Activated naive CD8-positive, alpha-beta T cell (primary cell): ENCODE measurements at regions not wholly inside any gene's neighbourhood (a gene's known extent, or its start where the extent isn't known, plus 50 kb on each side); places are given as distances from the start of the nearest gene placed in this dataset.
A peak's percentile ranks its signal among the peaks of the same experiment; 100 is the strongest.

Source experiments
- H3K27ac Mint-ChIP-seq: one replicate; pipeline ENCODE4 v1.8.0; 2021; ENCODE audit warnings: mixed read lengths
- H3K27me3 Mint-ChIP-seq: one replicate; pipeline ENCODE4 v1.8.0; 2021; ENCODE audit warnings: mixed read lengths
- H3K36me3 Mint-ChIP-seq: one replicate; pipeline ENCODE4 v1.8.0; 2021; ENCODE audit warnings: mixed read lengths
- H3K4me1 Mint-ChIP-seq: one replicate; pipeline ENCODE4 v1.8.0; 2021; ENCODE audit warnings: low read depth, mixed read lengths
- H3K4me3 Mint-ChIP-seq: one replicate; pipeline ENCODE4 v1.8.0; 2021; ENCODE audit warnings: mild to moderate bottlenecking, mixed read lengths
- H3K9me3 Mint-ChIP-seq: one replicate; pipeline ENCODE4 v1.8.0; 2021; ENCODE audit warnings: low read depth, mixed read lengths

DNA sequence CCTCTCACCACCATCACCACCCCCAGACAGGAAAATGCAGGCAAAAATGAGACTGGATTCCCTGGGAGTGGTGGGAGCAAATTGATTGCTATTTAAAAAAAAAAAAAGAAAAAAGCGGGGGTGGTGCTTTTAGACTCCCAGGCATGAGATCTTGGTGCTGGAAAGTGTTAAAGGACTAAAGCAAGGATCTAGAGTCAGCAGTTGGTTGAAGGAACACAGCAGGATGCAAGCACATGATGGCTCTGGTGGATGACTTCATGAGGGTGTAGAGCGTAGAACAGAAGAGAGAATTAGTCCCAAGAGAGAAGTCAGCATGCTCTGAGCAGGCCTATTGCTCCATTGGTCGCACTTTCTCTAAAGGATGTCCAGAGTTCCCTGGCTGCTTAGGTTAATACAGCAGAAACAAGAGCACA, 183.8 kb upstream of the HMGA2 start:
- peaks cover 5% of the 10 kb centered on the region for H3K27me3 Mint-ChIP-seq
- H3K36me3 Mint-ChIP-seq, result no peaks in the 10 kb centered on the region
- H3K27ac Mint-ChIP-seq, result no peak overlapping the region
- no peak overlapping the region for H3K4me3 Mint-ChIP-seq
- no peaks in the 10 kb centered on the region for H3K9me3 Mint-ChIP-seq
- H3K4me1 Mint-ChIP-seq, result no peaks in the 10 kb centered on the region

DNA sequence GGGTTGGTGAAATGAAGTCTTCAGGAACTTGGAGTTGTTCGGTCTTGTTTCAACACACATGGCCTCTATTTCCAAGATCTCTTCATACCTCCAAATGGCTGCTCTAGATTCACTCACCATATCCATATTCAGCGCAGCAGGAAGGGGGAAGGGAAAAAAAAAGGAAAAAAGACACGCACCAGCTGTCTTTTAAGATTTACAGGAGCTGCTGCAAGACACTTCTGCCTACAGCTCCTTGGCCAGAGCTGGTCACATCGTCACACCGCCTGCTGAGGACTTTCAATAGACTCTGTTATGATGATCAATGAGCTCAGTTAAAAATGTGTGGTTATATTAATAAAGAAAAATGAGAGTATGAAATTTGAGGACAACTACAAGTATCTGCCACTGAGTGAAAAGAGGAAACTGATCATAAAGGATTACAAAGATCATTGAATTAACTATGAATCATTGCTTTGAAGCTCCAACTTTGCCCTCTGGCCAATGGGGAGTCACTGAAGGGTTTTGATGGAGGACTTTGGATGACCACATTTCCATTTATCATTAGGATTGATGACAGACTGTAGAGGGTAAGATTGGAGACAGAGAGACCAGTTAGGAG, 182.1 kb upstream of the HMGA2 start:
- no peak overlapping the region for H3K27ac Mint-ChIP-seq
- H3K4me3 Mint-ChIP-seq, result no peak overlapping the region
- peaks cover 7% of the 10 kb centered on the region for H3K27me3 Mint-ChIP-seq
- no peaks in the 10 kb centered on the region for H3K36me3 Mint-ChIP-seq
- H3K4me1 Mint-ChIP-seq, result no peaks in the 10 kb centered on the region
- no peaks in the 10 kb centered on the region for H3K9me3 Mint-ChIP-seq

DNA sequence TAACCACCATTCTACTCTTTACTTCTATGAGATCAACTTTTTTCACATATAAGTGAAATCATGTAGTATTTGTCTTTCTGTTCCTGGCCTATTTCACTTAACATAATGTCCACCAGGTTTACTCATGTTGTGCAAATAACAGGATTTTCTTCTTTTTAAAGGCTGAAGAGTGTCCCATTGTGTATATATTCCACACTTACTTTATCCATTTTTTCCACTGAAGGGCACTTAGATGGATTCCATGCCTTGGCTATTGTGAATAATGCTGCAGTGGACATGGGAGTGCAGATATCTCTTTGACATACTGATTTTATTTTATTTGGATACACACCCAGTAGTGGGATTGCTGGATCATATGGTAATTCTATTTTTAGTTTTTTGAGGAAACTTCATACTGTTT, 181.1 kb upstream of the HMGA2 start:
- no peaks in the 10 kb centered on the region for H3K4me1 Mint-ChIP-seq
- H3K27me3 Mint-ChIP-seq, result peaks cover 7% of the 10 kb centered on the region

DNA sequence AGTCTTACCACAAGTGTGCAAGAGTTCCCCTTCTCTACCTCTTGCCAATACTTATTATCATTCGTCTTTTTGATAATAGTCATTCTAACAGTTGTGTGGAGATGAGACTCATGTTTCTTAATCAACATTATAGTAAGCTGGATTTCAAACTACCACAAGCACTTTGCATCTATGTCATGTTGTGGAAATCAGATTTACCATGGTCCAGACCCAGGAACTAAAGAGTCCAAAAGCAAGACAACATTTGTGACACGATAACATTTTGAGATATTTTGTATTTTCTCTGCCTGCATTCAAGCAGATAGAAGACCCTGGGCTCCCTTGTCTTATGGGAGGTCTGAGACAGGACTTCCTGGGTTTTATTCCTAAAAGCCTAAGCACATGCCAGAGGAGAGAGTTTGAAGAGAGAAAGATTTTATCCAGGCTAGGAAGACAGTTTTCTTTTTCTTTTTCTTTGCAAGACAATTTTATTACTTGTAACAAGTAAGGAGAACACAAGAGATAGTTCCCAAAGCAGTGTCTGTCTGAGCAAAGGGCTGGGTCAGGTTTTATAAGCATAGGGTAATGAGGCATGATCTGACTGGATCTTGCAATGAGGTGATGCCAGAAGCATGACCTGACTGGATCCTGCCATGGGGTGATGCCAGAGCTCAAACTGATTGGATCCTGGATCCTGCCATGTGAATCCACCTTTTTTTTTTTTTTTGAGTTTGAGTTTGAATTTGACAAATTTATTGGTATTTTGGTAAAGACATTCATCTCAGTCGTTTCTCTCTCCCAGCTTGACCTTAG, 180.5 kb upstream of the HMGA2 start:
- no peak overlapping the region for H3K4me3 Mint-ChIP-seq
- H3K36me3 Mint-ChIP-seq, result no peaks in the 10 kb centered on the region
- H3K4me1 Mint-ChIP-seq, result no peaks in the 10 kb centered on the region
- no peaks in the 10 kb centered on the region for H3K9me3 Mint-ChIP-seq
- H3K27me3 Mint-ChIP-seq, result peaks cover 7% of the 10 kb centered on the region
- H3K27ac Mint-ChIP-seq, result no peak overlapping the region

More for the DNA sequence above, 181.1 kb upstream of the HMGA2 start:
- Mint-ChIP-seq H3K36me3 (no peaks in the 10 kb centered on the region), H3K9me3 (no peaks in the 10 kb centered on the region), H3K27ac (no peak overlapping the region), H3K4me3 (no peak overlapping the region)

DNA sequence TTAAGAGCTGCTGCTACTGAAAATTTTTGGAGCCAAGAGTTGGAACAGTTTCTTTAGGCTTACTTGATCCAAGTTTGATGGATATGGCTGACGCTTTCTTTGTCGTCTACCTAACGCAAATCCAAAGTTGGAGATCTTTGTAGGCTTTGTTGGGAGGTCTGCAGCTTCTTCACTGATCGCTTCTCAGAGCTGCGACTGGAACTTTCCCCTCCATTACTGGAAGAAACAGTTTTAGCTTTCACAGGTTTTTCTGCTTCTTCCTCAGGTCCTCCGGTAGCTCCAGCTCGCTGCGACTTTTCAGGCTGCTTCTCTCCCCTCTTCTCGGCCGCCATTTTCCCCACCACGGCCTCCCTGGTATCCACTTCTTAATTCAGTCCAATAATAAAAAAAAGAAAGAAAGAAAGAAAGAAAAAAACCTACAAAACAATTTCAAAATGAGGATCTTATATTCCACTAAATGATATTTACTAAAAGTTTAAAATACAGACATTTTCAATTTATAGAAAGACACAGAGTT, 178.1 kb upstream of the HMGA2 start:
- peaks cover 6% of the 10 kb centered on the region for H3K27me3 Mint-ChIP-seq
- H3K4me1 Mint-ChIP-seq, result no peaks in the 10 kb centered on the region
- no peaks in the 10 kb centered on the region for H3K36me3 Mint-ChIP-seq
- H3K27ac Mint-ChIP-seq, result no peak overlapping the region
- H3K4me3 Mint-ChIP-seq, result no peak overlapping the region
- no peaks in the 10 kb centered on the region for H3K9me3 Mint-ChIP-seq

DNA sequence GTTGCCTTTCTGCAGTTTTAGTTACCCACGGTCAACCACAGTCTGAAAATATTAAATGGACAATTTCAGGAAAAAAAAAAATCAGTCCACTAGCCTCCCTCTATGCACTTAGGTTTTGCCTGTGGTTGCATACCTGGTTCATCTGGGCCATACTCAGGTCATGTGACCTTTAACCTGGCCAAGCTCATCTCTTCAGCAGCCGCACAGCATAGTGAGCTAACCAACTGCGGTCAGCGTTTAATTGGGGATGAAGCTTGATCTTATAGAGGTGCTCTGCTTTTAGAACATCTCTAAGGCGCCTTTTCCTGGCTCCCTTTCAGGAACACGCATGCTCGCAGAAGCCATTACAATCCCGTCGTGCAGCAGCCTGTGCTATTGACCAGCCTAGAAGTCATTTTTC, 177.2 kb upstream of the HMGA2 start:
- Mint-ChIP-seq H3K4me1 (no peaks in the 10 kb centered on the region), H3K9me3 (no peaks in the 10 kb centered on the region), H3K36me3 (no peaks in the 10 kb centered on the region), H3K27ac (no peak overlapping the region), H3K4me3 (no peak overlapping the region), H3K27me3 (peaks cover 6% of the 10 kb centered on the region)

DNA sequence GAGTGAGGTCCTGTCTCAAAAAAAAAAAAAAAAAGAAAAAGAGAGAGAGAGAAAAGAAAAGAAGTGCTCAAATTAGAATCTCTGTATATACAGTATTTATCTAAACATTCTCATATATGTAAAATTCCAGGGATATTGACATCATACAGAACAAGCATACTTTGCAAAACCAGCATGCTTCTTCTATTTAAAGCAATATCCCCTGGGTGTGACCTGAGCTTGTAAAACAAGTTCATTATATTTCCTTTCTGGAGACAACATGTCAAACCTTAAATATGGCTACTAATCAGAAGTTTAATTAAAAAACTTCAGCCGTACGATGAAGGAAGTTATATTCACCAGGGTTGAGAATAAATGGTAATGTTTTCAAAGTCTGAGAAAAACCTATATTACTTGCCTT, 175.8 kb upstream of the HMGA2 start:
- H3K4me3 Mint-ChIP-seq, result no peak overlapping the region
- H3K4me1 Mint-ChIP-seq, result no peaks in the 10 kb centered on the region
- peaks cover 5% of the 10 kb centered on the region for H3K27me3 Mint-ChIP-seq
- H3K27ac Mint-ChIP-seq, result no peak overlapping the region
- H3K36me3 Mint-ChIP-seq, result no peaks in the 10 kb centered on the region
- H3K9me3 Mint-ChIP-seq, result no peaks in the 10 kb centered on the region

DNA sequence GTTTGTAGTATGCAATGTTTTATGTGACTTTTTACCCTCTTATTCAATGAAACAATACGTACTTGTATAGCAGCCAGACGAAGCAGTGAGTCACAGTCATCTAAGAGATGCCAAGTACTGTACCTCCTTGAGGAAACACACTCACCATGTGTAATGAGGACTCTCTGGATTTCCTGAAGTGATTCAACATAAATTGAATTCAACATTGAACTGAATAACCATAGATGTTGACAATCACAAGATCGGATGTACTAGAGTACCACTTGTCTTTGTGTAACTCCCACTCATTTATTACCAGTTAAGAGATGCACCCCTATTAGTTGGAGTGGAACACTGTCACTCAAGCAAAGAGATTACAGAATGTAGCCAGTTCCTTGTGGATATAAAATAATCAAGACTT, 175.2 kb upstream of the HMGA2 start:
- Mint-ChIP-seq H3K27ac (no peak overlapping the region), H3K4me3 (no peak overlapping the region), H3K27me3 (peaks cover 2% of the 10 kb centered on the region), H3K9me3 (no peaks in the 10 kb centered on the region), H3K4me1 (no peaks in the 10 kb centered on the region), H3K36me3 (no peaks in the 10 kb centered on the region)

DNA sequence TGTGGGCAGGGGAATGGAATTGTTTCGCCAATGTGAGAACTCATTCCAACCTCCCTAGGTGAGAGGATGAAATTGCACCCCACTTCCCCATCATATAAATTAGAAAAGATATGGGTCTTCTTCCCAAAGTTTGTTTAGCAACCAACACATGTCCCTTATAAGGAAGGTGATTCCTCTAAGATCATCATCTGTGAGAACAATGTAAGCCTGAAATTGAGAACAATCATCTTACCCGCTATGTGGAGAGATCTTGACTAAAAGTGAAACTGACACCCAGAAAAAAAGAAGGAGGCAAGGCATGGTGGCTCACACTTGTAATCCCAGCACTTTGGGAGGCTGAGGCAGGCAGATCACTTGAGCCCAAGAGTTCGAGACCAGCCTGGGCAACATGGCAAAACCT, 173.2 kb upstream of the HMGA2 start:
- Mint-ChIP-seq H3K36me3 (no peaks in the 10 kb centered on the region), H3K27ac (no peak overlapping the region), H3K4me3 (no peak overlapping the region), H3K9me3 (no peaks in the 10 kb centered on the region), H3K4me1 (peaks cover under 1% of the 10 kb centered on the region), H3K27me3 (no peaks in the 10 kb centered on the region)

DNA sequence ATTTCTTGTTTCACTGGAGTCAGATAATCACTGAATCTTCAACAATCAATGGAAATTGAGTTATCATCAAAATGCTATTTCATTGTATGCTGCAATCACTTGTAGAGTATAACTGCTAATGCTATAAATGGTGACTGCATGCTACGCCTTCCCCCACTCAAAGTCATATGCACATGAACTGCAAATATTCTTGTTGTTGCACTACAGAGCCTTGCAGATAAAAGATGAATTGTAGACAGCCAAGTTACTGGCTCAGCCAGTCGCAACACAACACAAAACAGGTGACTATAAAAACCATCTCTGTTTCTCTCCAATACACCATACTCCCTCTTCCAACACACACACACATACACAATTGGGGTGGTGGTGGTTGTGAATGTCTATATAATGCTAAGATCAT, 171.0 kb upstream of the HMGA2 start:
- Mint-ChIP-seq H3K27ac (no peak overlapping the region), H3K36me3 (no peaks in the 10 kb centered on the region), H3K4me1 (peaks cover 11% of the 10 kb centered on the region), H3K9me3 (no peaks in the 10 kb centered on the region), H3K4me3 (no peak overlapping the region), H3K27me3 (no peaks in the 10 kb centered on the region)

DNA sequence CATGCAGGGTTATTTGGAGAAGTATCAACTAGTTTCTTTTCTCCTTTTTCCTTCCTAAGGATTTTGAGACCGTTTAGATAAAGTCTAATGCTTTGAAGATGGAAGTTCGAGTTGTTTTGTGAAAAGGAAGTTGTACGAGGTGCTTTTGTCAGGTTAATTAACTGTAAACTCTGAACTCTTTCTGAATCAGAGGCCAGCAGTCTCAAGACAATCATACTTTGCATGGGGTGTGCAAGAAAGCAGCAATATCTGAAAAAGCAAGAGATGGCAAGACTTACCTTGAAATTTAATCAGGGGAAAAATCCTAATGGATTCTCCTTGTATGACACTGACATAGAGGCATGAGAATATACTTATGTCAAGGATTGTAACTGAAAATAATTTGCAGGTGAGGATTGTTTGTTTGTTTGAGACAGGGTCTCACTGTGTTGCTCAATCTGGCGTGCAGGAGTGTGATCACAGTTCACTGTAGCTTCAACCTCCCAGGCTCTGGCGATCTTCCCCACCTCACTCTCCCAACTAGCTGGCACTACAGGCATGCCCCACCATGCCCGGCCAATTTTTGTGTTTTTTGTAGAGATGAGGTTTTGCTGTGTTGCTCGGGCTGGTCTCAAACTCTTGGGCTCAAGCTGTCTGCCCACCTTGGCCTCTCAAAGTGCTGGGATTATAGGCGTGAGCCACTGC, 170.2 kb upstream of the HMGA2 start:
- H3K4me1 Mint-ChIP-seq, result peaks cover 11% of the 10 kb centered on the region
- H3K9me3 Mint-ChIP-seq, result no peaks in the 10 kb centered on the region
- no peak overlapping the region for H3K27ac Mint-ChIP-seq
- H3K4me3 Mint-ChIP-seq, result no peak overlapping the region
- H3K27me3 Mint-ChIP-seq, result peaks cover under 1% of the 10 kb centered on the region
- H3K36me3 Mint-ChIP-seq, result no peaks in the 10 kb centered on the region

DNA sequence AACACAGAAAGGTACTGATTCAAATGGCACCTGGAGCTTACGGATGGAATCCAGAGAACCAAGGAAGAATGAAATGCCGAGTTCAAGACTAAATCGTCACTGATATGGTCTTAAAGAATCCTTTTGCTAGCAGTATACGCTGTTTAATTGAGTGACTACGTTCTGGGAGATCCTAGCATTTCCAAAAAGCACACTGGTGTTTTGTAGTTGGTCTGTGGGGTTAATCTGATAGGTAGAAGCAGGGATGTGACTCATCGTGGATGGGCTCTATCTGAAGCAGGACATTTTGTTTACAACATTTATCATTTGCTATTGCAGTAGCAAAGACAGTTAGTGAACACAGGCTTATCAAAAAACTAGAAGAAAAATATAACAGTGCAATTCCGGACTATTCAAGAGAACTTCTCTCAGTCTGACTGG, 169.2 kb upstream of the HMGA2 start:
- Mint-ChIP-seq H3K27ac (no peak overlapping the region), H3K27me3 (peaks cover 5% of the 10 kb centered on the region), H3K36me3 (no peaks in the 10 kb centered on the region), H3K9me3 (no peaks in the 10 kb centered on the region), H3K4me1 (peaks cover 11% of the 10 kb centered on the region), H3K4me3 (no peak overlapping the region)

DNA sequence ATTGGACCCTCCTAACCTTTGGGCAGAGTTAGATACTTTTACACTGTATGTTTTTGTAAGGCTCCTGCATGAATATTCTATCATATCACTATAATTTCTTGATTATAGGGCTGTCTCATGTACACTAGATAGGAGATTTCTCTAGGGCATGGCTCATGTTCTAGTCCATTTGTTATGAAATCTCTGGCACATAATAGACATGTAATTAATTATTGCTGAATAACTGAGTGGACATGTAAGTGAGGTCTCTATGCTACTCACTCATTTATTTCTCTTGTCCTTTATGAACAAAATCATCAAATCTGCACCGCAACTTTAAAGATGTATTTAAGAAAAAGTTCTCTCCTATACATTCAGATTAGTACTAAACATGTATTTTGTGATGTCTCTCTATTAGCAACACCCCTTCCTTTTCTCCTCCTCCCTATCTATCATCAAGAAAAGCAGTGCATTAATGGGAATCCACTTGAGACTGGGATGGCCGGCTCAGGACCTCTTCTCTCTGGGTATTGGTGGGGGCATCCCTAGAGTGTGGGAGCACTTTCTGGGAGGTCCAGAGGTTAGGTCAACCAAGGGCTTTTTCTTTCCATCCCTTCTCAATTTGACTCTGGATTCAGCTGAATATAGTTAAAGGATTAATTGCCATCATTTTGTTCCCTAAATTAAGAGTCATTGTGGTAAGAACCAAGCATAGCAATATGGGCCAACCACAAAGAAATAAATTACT, 168.0 kb upstream of the HMGA2 start:
- Mint-ChIP-seq H3K4me3 (peak overlapping the region; percentile 51), H3K27me3 (peaks cover 13% of the 10 kb centered on the region), H3K36me3 (no peaks in the 10 kb centered on the region)

DNA sequence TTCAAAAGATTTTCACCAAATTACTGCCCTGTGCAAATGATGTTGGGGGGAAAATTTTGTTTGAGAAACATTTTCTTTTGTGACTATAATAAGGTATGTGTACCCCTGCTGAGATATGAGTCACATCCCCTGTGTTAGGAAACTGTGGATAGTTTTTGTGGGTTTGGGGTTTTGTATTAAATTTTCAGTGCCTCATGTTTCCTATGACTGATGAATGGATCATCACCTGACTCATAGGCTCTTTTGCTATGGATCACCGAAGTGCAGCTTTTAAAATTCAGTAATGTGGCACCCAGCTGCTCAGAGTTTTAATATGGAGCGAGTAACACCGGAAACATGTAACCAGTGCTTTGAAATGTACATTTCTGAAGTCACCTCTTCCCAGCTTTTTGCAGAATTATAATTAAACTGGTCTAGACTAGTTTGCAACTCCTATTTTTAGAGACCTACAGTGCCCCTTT, 167.4 kb upstream of the HMGA2 start:
- Mint-ChIP-seq H3K36me3 (no peaks in the 10 kb centered on the region), H3K4me3 (no peak overlapping the region), H3K9me3 (no peaks in the 10 kb centered on the region), H3K27me3 (peaks cover 13% of the 10 kb centered on the region), H3K4me1 (peaks cover 11% of the 10 kb centered on the region), H3K27ac (no peak overlapping the region)

More for the DNA sequence above, 168.0 kb upstream of the HMGA2 start:
- H3K9me3 Mint-ChIP-seq, result no peaks in the 10 kb centered on the region
- peaks cover 11% of the 10 kb centered on the region for H3K4me1 Mint-ChIP-seq
- peak overlapping the region; percentile 58 for H3K27ac Mint-ChIP-seq

DNA sequence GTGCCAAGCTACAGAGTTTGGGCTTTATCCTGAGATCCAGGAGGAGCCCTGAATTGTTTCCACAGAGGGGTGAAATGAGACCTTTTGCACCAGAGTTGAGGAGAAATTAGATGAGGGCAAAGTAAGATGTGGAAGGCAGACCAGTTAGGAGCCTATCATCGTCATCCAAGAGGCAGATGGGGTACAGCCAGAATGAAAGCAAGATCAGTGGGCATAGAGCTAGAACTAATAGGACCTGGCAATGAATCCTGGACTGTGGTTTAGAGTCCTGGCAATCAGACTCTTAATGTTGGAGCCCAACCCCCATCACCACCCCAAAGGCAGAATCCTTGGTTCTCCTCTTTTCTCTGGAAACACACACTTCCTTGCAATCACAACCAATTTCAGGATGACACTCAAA, 166.6 kb upstream of the HMGA2 start:
- Mint-ChIP-seq H3K27me3 (peaks cover 13% of the 10 kb centered on the region), H3K9me3 (no peaks in the 10 kb centered on the region), H3K4me1 (peaks cover 11% of the 10 kb centered on the region), H3K27ac (no peak overlapping the region), H3K36me3 (no peaks in the 10 kb centered on the region), H3K4me3 (no peak overlapping the region)
